GM12864 (cell line): ENCODE measurements at regions not wholly inside any gene's neighbourhood (a gene's known extent, or its start where the extent isn't known, plus 50 kb on each side); places are given as distances from the start of the nearest gene placed in this dataset.

Source experiments
- DNase-seq: peaks from one replicate; pipeline ENCODE4 v3.0.0-alpha.2; 2011; ENCODE audit warnings: low read depth
- H3K4me3 ChIP-seq: 2 replicates; pipeline ENCODE4 v1.5.1; 2011; ENCODE audit warnings: mild to moderate bottlenecking, low read depth, low read length, control low read depth
- TF ChIP-seq, protein P1 (sequence below): IDR thresholded peaks from 2 replicates; pipeline ENCODE4 v1.5.1; 2011; ENCODE audit warnings: low read depth, mild to moderate bottlenecking, moderate library complexity, low read length, control low read depth, inconsistent platforms; ENCODE audit errors: missing control alignments

- TF ChIP-seq, protein P1, sequence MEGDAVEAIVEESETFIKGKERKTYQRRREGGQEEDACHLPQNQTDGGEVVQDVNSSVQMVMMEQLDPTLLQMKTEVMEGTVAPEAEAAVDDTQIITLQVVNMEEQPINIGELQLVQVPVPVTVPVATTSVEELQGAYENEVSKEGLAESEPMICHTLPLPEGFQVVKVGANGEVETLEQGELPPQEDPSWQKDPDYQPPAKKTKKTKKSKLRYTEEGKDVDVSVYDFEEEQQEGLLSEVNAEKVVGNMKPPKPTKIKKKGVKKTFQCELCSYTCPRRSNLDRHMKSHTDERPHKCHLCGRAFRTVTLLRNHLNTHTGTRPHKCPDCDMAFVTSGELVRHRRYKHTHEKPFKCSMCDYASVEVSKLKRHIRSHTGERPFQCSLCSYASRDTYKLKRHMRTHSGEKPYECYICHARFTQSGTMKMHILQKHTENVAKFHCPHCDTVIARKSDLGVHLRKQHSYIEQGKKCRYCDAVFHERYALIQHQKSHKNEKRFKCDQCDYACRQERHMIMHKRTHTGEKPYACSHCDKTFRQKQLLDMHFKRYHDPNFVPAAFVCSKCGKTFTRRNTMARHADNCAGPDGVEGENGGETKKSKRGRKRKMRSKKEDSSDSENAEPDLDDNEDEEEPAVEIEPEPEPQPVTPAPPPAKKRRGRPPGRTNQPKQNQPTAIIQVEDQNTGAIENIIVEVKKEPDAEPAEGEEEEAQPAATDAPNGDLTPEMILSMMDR: no peak
- no peak overlapping the region for H3K4me3 ChIP-seq
- no peak for DNase-seq
Observed at GRCh38 chr2:217645896-217646295, 356.9 kb downstream of the TNS1 start.

- no peak for DNase-seq
- TF ChIP-seq, protein P1: no peak
- H3K4me3 ChIP-seq: no peak overlapping the region
Observed at GRCh38 chr2:217643789-217644301, 358.9 kb downstream of the TNS1 start.

- TF ChIP-seq, protein P1: no peak
- no peak for DNase-seq
- H3K4me3 ChIP-seq: no peak overlapping the region
Observed at GRCh38 chr2:217642944-217643343, 359.9 kb downstream of the TNS1 start.

DNA sequence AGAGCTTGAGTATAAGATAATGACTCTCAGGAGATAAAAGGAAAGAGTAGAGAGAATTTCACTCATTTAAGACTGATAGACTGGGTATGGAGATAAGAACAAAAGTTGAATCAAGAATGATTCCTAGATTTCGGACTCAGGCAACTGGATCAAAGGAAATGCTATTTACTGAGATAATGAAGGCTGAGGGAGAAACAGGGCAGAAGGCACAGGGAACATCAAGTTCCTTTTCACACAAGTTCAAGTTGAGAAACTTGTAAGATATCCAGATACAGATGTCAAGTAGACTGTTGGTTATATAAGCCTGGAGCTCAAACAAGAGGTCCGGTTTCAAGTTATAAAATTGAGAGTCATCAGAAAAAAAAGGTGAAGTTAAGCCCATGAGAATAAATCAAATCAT, 360.8 kb downstream of the TNS1 start:
- TF ChIP-seq, protein P1: no peak
- no peak for DNase-seq
- no peak overlapping the region for H3K4me3 ChIP-seq

- H3K4me3 ChIP-seq: no peak overlapping the region
- TF ChIP-seq, protein P1: no peak
- DNase-seq: no peak
Observed at GRCh38 chr2:217639481-217639880, 363.3 kb downstream of the TNS1 start.

DNA sequence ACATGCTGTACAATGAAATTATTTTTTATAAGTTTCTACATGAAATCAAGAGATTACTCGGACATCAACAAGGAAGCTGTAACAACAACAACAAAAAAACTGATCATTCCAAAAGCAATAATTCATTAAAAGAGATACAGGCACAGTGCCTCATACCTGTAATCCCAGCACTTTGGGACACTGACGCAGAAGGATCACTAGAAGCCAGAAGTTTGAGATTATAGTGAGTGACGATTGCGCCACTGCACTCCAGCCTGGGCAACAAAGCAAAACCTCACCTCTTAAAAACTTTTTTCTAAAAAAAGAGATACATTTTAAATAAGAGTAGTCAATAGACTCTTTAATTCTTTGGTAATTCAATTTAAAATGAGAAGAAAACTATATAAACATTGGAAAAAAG, 364.3 kb downstream of the TNS1 start:
- TF ChIP-seq, protein P1: no peak
- H3K4me3 ChIP-seq: no peak overlapping the region
- no peak for DNase-seq

DNA sequence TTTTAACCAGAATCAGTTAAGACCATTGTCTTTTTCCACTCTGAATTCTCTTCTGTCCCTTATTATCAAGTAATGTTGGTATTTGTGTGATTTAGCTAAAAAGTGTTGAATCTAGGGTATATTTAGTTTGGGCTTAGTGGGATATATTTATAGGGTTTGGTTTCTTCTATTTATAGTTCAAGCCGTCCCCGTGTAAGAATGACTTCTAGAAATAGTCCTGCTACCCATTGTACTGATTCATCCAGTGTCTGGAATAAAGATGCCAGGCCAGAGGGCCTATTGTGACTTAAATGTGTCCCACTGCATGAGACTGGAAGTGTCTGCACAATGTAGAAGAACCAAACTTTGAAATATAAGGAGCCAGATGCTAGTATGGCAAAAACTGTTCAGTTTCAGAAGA, 364.8 kb downstream of the TNS1 start:
- TF ChIP-seq, protein P1: no peak
- no peak overlapping the region for H3K4me3 ChIP-seq
- no peak for DNase-seq
